Panc1 (cell line): ENCODE measurements at regions not wholly inside any gene's neighbourhood (a gene's known extent, or its start where the extent isn't known, plus 50 kb on each side); places are given as distances from the start of the nearest gene placed in this dataset.

Experiments
- CTCF ChIP-seq: fragments of 450-650 bp; IDR thresholded peaks from 2 replicates; pipeline ENCODE4 v1.5.1; 2017; ENCODE audit warnings: mild to moderate bottlenecking
- POLR2AphosphoS5 ChIP-seq: IDR thresholded peaks from 2 replicates; pipeline ENCODE4 v1.6.1; 2012; ENCODE audit warnings: mild to moderate bottlenecking, low read depth, low read length, moderate library complexity
- REST ChIP-seq, 2 experiments: IDR thresholded peaks; 2 replicates each; pipeline ENCODE4 v1.6.1; 2011 to 2012; ENCODE audit warnings: low read depth in 2 of 2, control low read depth in 1 of 2, low read length in 1 of 2, mild to moderate bottlenecking in 1 of 2, moderate library complexity in 1 of 2; ENCODE audit not compliant: insufficient read depth in 1 of 2
- SIN3A ChIP-seq: IDR thresholded peaks from 2 replicates; pipeline ENCODE4 v1.6.1; 2012; ENCODE audit warnings: low read depth, mild to moderate bottlenecking, low read length, moderate library complexity, borderline replicate concordance; ENCODE audit not compliant: insufficient read depth

GRCh38 chr13:111646456-111646855 lies 326.0 kb downstream of the TEX29 start:
- TF ChIP-seq REST (IDR thresholded peaks at IDR 0.05; ENCODE audit: insufficient read depth in 1 of 2, low read depth in 2 of 2, low read length in 1 of 2) (no peak), CTCF (no peak), POLR2AphosphoS5 (no peak), SIN3A (no peak)
